ENCODE measurements at regions not wholly inside any gene's neighbourhood (a gene's known extent, or its start where the extent isn't known, plus 50 kb on each side); places are given as distances from the start of the nearest gene placed in this dataset.

- Histone ChIP-seq H3K9ac (ENCODE audit: insufficient read length, low read depth) (no peak overlapping the region), H3K27me3 (ENCODE audit: insufficient read depth, insufficient read length) (no peaks in the 10 kb centered on the region), H3K4me3 (ENCODE audit: insufficient read length, low read depth) (no peak overlapping the region), H3K9me3 (ENCODE audit: insufficient read depth, low read length) (no peaks in the 10 kb centered on the region), H3K4me1 (ENCODE audit: insufficient read depth, insufficient read length) (no peaks in the 10 kb centered on the region), H3K36me3 (ENCODE audit: insufficient read depth, insufficient read length, low read length) (no peaks in the 10 kb centered on the region)
- DNase-seq (ENCODE audit: low read depth, low spot score) = no peak
- TF ChIP-seq ZNF274 (IDR thresholded peaks at IDR 0.05; ENCODE audit: low read depth, low read length) (no peak), YY1 (IDR thresholded peaks at IDR 0.05; ENCODE audit: insufficient read depth, insufficient read length) (no peak), SUZ12 (IDR thresholded peaks at IDR 0.05; ENCODE audit: extremely low read depth, insufficient read depth, insufficient read length) (no peak)
These were observed 431.9 kb downstream of the PLCL1 start for GRCh38 chr2:198236338-198236737.

GRCh38 chr2:198232281-198232680 is 427.9 kb downstream of the PLCL1 start:
- Histone ChIP-seq H3K4me1 (ENCODE audit: insufficient read depth, insufficient read length) (no peaks in the 10 kb centered on the region), H3K27me3 (ENCODE audit: insufficient read depth, insufficient read length) (no peaks in the 10 kb centered on the region), H3K9ac (ENCODE audit: insufficient read length, low read depth) (no peak overlapping the region), H3K4me3 (ENCODE audit: insufficient read length, low read depth) (no peak overlapping the region), H3K9me3 (ENCODE audit: insufficient read depth, low read length) (no peaks in the 10 kb centered on the region), H3K36me3 (ENCODE audit: insufficient read depth, insufficient read length, low read length) (no peaks in the 10 kb centered on the region)
- DNase-seq (ENCODE audit: low read depth, low spot score) = no peak
- TF ChIP-seq SUZ12 (IDR thresholded peaks at IDR 0.05; ENCODE audit: extremely low read depth, insufficient read depth, insufficient read length) = no peak
- TF ChIP-seq ZNF274 (IDR thresholded peaks at IDR 0.05; ENCODE audit: low read depth, low read length) = no peak
- TF ChIP-seq YY1 (IDR thresholded peaks at IDR 0.05; ENCODE audit: insufficient read depth, insufficient read length) = no peak

- DNase-seq (ENCODE audit: low read depth, low spot score) = no peak
- no peaks in the 10 kb centered on the region for H3K9me3 ChIP-seq (ENCODE audit: insufficient read depth, low read length)
These were observed 427.2 kb downstream of the PLCL1 start for GRCh38 chr2:198231562-198231961.

GRCh38 chr2:198220763-198221610 is 416.6 kb downstream of the PLCL1 start:
- DNase-seq (ENCODE audit: low read depth, low spot score) = no peak
- no peaks in the 10 kb centered on the region for H3K9me3 ChIP-seq (ENCODE audit: insufficient read depth, low read length)
- H3K36me3 ChIP-seq (ENCODE audit: insufficient read depth, insufficient read length, low read length) = no peaks in the 10 kb centered on the region
- no peak overlapping the region for H3K9ac ChIP-seq (ENCODE audit: insufficient read length, low read depth)
- no peaks in the 10 kb centered on the region for H3K4me1 ChIP-seq (ENCODE audit: insufficient read depth, insufficient read length)
- H3K27me3 ChIP-seq (ENCODE audit: insufficient read depth, insufficient read length) = no peaks in the 10 kb centered on the region
- no peak for TF ChIP-seq ZNF274 (IDR thresholded peaks at IDR 0.05; ENCODE audit: low read depth, low read length)
- TF ChIP-seq SUZ12 (IDR thresholded peaks at IDR 0.05; ENCODE audit: extremely low read depth, insufficient read depth, insufficient read length) = no peak
- TF ChIP-seq YY1 (IDR thresholded peaks at IDR 0.05; ENCODE audit: insufficient read depth, insufficient read length) = no peak
- H3K4me3 ChIP-seq (ENCODE audit: insufficient read length, low read depth) = no peak overlapping the region

More at GRCh38 chr2:198231562-198231961, 427.2 kb downstream of the PLCL1 start:
- H3K4me1 ChIP-seq (ENCODE audit: insufficient read depth, insufficient read length) = no peaks in the 10 kb centered on the region
- no peaks in the 10 kb centered on the region for H3K36me3 ChIP-seq (ENCODE audit: insufficient read depth, insufficient read length, low read length)
- H3K27me3 ChIP-seq (ENCODE audit: insufficient read depth, insufficient read length) = no peaks in the 10 kb centered on the region
- H3K9ac ChIP-seq (ENCODE audit: insufficient read length, low read depth) = no peak overlapping the region
- TF ChIP-seq YY1 (IDR thresholded peaks at IDR 0.05; ENCODE audit: insufficient read depth, insufficient read length) (no peak), SUZ12 (IDR thresholded peaks at IDR 0.05; ENCODE audit: extremely low read depth, insufficient read depth, insufficient read length) (no peak), ZNF274 (IDR thresholded peaks at IDR 0.05; ENCODE audit: low read depth, low read length) (no peak)
- no peak overlapping the region for H3K4me3 ChIP-seq (ENCODE audit: insufficient read length, low read depth)

GRCh38 chr2:198219292-198219691 is 414.9 kb downstream of the PLCL1 start:
- Histone ChIP-seq H3K4me1 (ENCODE audit: insufficient read depth, insufficient read length) (no peaks in the 10 kb centered on the region), H3K27me3 (ENCODE audit: insufficient read depth, insufficient read length) (no peaks in the 10 kb centered on the region), H3K9ac (ENCODE audit: insufficient read length, low read depth) (no peak overlapping the region), H3K36me3 (ENCODE audit: insufficient read depth, insufficient read length, low read length) (no peaks in the 10 kb centered on the region), H3K4me3 (ENCODE audit: insufficient read length, low read depth) (no peak overlapping the region), H3K9me3 (ENCODE audit: insufficient read depth, low read length) (no peaks in the 10 kb centered on the region)
- DNase-seq (ENCODE audit: low read depth, low spot score) = no peak
- TF ChIP-seq ZNF274 (IDR thresholded peaks at IDR 0.05; ENCODE audit: low read depth, low read length) (no peak), SUZ12 (IDR thresholded peaks at IDR 0.05; ENCODE audit: extremely low read depth, insufficient read depth, insufficient read length) (no peak), YY1 (IDR thresholded peaks at IDR 0.05; ENCODE audit: insufficient read depth, insufficient read length) (no peak)

GRCh38 chr2:198214114-198214596 is 409.8 kb downstream of the PLCL1 start:
- Histone ChIP-seq H3K9me3 (ENCODE audit: insufficient read depth, low read length) (no peaks in the 10 kb centered on the region), H3K4me1 (ENCODE audit: insufficient read depth, insufficient read length) (no peaks in the 10 kb centered on the region), H3K36me3 (ENCODE audit: insufficient read depth, insufficient read length, low read length) (no peaks in the 10 kb centered on the region), H3K27me3 (ENCODE audit: insufficient read depth, insufficient read length) (no peaks in the 10 kb centered on the region), H3K4me3 (ENCODE audit: insufficient read length, low read depth) (no peak overlapping the region), H3K9ac (ENCODE audit: insufficient read length, low read depth) (no peak overlapping the region)
- DNase-seq (ENCODE audit: low read depth, low spot score) = no peak
- TF ChIP-seq ZNF274 (IDR thresholded peaks at IDR 0.05; ENCODE audit: low read depth, low read length) = no peak
- TF ChIP-seq SUZ12 (IDR thresholded peaks at IDR 0.05; ENCODE audit: extremely low read depth, insufficient read depth, insufficient read length) = no peak
- no peak for TF ChIP-seq YY1 (IDR thresholded peaks at IDR 0.05; ENCODE audit: insufficient read depth, insufficient read length)

GRCh38 chr2:198213253-198213652 is 408.9 kb downstream of the PLCL1 start:
- no peaks in the 10 kb centered on the region for H3K4me1 ChIP-seq (ENCODE audit: insufficient read depth, insufficient read length)
- no peak for TF ChIP-seq YY1 (IDR thresholded peaks at IDR 0.05; ENCODE audit: insufficient read depth, insufficient read length)
- TF ChIP-seq ZNF274 (IDR thresholded peaks at IDR 0.05; ENCODE audit: low read depth, low read length) = no peak
- TF ChIP-seq SUZ12 (IDR thresholded peaks at IDR 0.05; ENCODE audit: extremely low read depth, insufficient read depth, insufficient read length) = no peak
- no peaks in the 10 kb centered on the region for H3K27me3 ChIP-seq (ENCODE audit: insufficient read depth, insufficient read length)
- no peak overlapping the region for H3K9ac ChIP-seq (ENCODE audit: insufficient read length, low read depth)
- no peak for DNase-seq (ENCODE audit: low read depth, low spot score)
- no peaks in the 10 kb centered on the region for H3K36me3 ChIP-seq (ENCODE audit: insufficient read depth, insufficient read length, low read length)
- no peaks in the 10 kb centered on the region for H3K9me3 ChIP-seq (ENCODE audit: insufficient read depth, low read length)
- no peak overlapping the region for H3K4me3 ChIP-seq (ENCODE audit: insufficient read length, low read depth)
